GM21528 (cell line): ENCODE measurements at regions not wholly inside any gene's neighbourhood (a gene's known extent, or its start where the extent isn't known, plus 50 kb on each side); places are given as distances from the start of the nearest gene placed in this dataset.
"Not testable (repeated sequence)": the region's sequence is repeated elsewhere in the genome, so short reads cannot be mapped to it uniquely, and the experiment has no call there.

ENCODE experiments used
- ATAC-seq: cut with Tn5 transposase; IDR thresholded peaks from one replicate; pipeline ENCODE4 v1.9.1; 2021; ENCODE audit warnings: mild to moderate bottlenecking, moderate library complexity; ENCODE audit not compliant: unreplicated experiment, low FRiP score

DNA sequence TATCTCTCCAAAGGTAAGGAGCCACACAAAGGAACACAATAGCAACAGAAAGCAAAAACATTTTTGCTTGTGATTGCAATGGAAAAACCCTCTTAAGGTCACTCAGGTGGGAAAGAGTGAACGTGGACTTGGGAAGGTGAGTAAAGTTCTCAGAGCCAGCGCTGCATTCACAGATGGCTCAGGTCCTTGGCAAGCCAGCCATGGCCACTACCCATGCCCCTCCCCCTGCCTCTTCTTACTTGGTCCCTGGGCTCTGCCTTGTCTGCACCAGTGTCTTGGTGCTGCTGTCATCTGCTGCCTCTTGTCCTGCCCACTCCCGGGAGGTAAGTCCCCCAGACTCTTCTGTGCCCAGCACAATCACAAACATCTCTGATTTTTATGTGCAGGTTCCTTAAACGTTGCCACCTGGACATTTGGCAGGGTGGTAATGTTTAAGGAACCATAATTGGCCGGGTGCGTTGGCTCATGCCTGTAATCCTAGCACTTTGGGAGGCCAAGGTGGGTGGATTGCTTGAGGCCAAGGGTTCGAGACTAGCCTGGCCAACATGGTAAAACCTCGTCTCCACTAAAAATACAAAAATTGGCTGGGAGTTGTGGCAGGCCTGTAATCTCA, 74.6 kb downstream of the FEM1C start:
- no peak for ATAC-seq

DNA sequence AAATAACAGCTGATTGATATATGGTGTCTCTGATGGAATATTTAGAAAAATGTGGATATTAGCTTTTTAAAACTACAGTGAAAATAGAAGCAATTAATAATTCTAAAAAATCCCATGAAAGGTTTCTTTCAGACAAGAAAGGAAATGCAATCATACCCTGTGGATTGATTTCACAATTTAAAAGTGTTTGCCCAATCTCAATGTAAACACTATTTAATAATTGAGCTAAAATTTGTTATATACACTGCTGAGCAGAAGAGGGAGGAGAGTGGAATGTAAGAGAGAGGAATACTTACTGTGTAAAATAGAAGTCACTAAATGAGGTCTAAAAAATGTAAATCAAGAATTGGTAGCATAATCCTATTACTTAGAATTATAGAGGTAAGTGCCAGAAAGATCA, 76.9 kb downstream of the FEM1C start:
- no peak for ATAC-seq

DNA sequence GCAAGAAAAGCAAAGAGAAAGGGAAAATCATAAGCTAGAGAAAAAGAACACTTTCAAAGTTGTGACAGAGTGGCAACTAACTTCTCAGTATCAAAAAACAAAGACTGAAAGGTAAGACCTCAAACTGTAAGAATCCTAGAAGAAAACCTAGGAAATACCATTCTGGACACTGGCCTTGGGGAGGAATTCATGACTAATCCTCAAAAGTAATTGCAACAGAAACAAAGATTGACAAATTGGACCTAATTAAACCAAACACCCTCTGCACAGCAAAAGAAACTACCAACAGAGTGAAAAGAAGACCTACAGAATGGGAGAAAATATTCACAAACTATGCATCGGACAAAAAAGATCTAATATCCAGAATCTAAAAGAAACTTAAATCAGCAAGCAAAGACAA, 79.1 kb downstream of the FEM1C start:
- ATAC-seq = no peak

DNA sequence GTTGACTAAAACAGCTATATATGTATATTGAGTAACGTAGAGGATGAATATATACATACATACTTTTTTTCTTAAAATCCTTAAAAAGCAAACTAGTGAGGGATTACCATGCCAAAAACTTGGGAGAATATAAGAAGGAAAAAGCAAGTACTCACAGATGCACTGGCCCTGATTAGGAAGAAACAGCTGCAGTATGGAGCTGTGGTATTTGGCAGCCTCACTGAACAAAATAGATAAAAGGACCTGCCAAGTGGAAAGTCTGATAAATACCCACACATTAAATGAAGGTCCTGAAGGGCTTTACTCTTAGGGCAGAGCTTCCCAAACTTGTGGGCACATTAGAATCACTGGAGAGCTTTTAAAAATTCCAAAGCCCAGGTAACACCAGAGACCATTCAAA, 80.6 kb downstream of the FEM1C start:
- ATAC-seq = no peak

DNA sequence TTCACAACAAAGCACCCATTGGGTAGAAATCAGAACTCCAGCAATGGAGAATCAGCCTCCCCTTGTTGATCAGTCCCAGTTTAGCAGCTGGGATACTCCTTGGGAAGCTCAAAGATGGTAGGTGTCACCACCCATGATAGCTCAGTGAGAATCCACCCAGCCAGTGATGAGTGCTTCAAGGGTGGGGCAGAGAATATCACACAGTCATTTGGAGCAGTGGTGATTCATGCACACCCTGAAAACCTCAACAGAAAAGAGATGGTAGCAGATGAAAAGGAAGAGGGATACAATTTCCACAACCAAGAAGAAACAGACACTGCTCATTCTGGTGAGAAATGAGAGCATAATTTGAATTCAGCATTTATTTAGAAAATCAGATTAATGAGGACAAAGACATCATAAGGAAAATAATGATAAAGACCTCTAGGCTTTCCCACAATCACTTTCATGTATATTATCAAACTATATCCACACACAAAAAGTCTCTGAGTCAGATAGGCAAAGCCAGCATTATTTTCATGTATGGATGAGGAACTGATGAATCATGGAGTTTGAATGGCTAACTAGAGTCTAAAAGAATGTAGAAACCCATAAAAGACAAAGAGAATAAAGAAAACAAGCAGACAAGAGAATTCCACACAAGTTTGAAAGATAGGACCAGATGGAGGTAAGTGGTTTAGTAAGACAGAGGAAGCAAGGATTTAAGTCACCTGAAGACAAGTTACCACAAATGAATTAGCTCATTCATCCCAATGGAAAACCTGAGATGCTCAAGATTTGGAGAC, 82.9 kb downstream of the FEM1C start:
- no peak for ATAC-seq

DNA sequence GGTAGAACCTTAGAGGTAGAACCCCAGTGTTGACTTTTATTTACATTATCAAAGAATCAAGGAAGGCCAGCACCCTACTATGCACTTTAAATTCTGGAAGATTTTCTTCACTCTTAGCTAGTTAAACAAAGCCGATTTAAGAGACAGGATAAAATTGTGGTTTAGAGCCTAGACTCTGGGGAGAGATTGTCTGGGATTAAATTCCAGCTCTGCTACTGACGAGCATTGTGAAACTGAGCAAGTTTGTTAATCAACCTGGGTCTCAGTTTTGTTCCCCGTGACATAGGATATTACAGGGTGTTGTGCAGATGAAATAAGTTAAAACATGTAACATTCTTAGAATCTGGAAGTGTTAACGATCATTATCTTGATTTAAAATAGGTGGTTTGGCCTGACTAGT, 83.5 kb downstream of the FEM1C start:
- no peak for ATAC-seq

DNA sequence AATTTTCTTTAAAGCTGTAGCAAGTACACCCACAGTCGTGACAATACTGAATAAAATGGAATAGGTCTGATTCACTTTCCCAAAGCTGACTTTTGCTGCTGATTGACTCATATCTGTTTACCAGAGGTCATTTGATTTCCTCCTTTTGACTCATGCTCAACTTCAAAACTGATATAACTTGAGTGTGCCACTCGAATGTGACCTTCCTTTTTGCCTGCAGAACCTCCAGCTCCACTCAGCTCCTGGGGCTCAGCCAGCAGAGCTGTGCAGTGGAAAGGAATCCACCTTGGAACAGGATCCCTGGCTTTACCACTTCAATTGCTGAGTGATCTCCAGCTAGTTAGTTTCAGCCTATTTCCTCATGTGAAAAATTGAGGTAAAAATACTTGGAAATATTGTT, 84.1 kb downstream of the FEM1C start:
- no peak for ATAC-seq

DNA sequence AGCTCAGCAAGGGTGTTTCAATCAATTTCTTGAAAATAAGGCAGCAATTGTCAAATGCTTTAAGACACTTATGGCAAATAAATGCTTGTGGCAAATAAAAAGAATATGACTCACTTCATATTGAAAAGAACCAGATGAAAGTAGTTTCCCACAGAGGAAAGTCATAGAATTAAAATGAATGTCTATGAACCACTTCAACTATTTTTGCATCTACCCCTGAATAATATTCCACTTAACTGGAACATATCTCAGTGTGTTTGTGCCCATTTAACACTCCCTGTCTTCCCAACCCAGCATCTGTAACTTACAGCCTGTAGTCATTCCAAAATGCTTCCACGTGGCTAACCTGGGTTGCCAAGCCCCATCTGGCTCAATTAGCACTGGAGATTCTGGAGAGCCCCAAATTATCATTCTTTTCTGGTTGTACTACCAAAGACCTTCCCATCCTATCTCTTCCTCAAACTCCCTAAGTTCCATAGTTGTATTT, 84.7 kb downstream of the FEM1C start:
- ATAC-seq = no peak

DNA sequence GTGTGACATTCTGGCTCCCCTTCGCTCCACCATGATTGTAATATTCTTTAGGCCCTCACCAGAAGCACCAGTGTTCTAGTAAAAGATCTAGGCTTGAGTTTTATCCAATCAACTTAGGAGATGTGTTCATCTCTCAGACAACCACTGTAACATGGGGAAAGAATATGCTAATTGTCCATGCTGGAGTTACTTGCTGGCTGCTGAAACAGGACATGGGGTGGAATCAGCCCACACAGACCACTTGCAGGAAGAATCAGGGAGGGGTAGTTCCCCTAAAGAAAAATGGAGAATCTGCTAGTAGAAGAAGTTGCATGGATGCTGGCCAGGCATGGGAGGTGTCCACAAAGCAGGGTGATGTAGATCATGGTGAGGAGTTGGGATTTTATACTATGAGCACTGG, 86.2 kb downstream of the FEM1C start:
- ATAC-seq = no peak

DNA sequence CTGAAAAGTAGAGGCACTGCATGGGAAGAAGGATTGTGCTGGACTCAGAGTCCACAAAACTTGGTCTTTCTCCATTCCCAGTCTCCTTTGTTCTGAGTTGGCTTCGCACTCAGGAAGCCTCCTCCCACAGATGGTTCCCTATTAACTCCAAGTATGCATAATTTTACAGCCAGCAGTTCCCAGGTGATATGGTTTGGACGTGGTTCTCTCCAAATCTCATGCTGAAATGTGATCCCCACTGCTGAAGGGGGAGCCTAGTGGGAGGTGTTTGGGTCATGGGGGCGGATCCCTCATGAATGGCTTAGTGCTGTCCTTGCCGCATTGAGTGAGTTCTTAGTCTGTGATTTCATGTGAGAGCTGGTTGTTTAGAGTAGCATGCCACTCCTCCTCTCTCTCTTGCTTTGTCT, 86.6 kb downstream of the FEM1C start:
- ATAC-seq = no peak

DNA sequence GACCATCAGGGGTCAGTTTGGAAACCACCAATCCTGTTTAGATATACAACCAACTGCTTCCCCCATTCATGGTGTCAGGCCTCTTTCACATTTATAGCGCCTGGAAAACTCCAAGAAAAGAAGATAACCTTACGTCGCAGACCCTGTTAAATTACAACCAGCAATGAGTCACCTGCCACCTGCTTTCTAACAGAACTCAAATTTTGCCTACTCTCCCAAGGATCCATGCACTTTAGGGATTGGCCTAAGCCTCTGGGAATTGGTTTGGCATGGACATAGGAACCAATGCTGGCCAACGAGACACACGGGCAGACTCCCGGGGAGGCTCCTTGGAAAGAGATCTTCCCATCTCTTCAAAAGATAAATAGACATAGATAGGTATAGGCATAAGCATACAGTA, 87.0 kb downstream of the FEM1C start:
- no peak for ATAC-seq

DNA sequence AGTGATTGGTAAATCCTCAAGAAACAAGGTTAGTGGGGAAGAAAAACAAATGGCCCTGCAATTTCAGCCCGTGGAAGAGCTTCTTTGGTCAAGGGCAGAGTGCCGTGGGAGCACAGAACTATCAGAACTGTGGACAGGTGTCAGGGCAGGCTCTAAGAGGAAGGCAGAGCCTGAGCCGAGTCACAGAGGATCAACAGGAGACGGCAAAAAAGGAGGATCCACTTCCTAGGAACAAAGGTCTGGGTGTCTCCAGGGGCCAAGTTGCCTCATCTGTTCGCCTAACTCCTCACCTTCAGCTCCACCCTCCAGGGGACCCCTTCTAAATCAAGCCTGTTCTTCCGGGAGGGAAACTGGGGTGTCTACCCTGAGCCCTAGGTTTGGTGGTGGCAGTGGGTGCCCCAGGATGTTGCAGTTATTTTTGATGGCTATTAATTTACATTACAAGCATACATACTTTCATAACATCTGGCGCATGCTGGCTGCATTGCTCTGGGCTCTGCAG, 88.0 kb downstream of the FEM1C start:
- no peak for ATAC-seq

DNA sequence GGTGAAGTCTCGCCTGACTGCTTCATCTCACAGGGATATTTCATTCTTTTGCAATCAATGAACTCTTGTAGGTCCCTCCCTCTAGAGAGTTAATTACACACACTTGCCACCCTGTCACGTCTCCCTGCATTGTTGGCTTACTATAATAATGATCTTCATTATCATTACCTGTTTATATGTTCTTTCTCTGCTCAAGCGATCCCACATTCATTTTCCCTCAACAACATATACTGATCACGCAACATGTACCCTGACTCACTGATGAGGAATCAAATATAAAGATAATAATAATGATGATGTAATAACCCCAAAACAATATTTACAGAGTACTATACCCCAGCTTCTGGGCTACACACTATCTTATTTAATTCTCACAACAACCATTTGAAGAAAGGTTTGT, 88.5 kb downstream of the FEM1C start:
- no peak for ATAC-seq

DNA sequence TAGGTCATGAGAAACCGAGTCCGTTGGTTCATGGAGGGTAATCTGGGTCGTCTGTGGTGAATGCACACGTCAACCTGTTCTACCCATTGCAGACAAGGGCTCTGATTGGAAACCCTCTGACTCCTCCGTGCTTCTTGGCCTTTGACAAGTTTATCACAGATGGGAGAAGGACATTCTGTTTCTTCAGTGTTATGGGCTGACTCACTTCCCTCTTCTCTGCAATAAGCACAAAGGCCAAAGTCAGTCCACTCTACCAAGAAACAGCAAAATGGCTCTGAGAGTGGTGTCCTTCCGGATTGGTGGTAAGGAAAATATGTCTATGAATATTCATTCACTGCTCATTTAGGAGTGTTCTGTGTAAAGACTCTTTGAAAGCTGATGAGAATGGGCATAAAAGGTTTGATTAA, 89.3 kb downstream of the FEM1C start:
- no peak for ATAC-seq

DNA sequence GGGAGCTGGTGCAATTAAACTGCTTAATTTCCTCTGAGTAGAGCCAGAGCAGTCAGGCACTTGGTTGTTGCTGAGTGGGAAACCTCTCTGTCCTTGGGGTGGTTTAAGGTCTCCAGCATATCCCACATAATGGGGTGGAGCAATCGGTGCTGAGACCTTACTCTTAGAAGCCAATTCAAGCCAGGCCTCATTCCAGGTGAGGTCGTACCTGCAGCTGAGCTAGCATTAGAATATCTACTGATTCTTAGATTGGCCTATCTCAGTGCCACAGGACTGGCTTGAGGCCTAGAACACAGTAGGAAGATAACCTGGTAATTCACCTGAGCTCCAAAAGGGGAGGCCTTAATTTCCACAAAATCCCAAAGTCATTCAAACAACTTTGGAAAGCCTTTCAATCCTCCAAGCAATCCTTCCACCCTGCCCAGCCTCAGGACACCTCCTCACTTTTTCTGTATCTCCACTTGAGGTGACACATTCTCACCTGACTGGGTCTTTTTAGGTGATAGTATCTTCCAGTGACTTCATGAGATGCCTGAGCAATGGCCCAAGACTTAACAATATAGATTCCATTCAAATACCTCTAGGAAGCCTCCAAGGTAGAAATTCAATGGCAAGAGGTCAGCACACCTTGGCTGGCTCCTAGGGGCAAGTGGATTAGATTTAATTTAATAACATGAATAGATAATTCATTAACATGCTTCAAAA, 91.0 kb downstream of the FEM1C start:
- ATAC-seq = no peak

DNA sequence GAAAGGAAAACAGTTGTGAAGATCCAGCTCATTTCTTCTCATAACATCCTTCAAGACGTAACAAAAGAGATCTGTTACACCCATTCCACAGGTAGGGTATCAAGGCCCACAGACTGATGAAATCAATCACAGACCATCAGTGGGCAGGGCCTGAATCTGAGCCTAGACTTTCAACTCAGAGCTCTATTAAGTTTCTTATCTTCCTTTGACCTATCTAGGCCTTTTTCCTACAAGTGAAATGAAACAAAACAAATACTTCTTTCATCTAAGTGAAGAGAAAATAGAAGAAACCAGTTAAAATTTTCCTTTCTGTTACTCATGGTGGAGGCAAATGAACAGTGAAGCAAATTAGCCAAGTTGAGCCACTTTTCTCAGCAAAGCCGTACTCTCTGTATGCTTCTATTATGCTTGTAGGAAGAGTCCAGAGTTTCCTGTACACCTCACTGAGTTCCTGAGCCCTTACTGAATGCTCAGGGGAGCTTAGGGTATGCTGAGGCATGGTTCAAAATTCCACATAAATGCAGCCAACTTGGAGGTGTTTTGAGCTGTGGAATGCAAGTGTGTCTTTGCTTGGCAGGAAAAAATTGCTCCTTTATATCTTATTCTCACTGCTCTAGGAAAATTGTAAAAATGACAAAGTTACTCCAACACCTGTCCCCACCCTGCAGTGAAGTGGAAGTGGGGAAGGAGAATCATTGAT, 91.9 kb downstream of the FEM1C start:
- ATAC-seq = no peak

DNA sequence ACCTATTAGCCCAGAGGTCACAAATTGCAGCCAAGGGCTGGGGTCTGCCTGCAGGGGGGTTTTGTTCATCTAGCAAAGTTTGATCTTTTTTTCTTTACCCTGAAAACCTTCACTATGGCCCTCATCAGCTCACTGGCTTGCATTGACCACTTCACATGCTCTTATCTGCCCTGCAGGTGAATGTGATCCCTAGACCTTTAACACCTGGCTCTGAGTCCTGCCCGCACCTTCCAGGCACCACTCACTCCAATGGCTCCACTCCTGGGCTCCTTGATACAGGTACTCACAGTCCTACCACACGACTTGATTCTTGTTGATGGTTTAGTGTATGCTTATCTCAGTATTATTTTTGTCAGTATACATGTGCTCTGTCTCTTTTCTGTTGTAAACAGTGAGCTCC, 92.5 kb downstream of the FEM1C start:
- no peak for ATAC-seq

DNA sequence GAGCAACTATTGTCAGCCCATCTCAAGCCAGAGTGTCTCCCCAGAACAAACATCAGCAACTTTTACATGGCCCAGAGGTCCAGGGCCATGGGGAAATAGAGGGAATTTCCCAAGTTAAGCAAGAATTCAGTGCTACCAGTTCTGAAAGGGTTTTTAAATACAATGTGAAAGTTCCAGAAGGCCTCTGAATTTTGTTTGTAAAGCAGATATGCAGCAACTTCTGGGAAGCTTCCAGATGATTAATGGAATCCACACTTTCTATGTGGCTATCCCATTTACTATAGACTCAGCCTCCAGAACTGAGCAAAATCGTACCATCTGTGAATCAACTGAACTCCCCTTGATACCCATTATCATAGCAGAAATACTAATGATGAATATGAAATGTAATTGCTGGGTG, 93.8 kb downstream of the FEM1C start:
- no peak for ATAC-seq

DNA sequence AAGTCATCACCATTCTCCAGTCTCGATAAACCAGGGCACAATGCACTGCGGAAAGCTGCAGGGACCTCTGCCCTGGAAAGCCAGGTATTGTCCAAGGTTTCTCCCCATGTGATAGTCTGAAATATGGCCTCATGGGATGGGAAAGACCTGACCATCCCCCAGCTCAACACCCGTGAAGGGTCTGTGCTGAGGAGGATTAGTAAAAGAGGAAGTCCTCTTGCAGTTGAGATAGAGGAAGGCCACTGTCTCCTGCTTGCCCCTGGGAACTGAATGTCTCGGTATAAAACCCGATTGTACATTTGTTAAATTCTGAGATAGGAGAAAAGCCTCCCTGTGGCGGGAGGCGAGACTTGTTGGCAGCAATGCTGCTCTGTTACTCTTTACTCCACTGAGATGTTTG, 95.9 kb downstream of the FEM1C start:
- ATAC-seq = not testable (repeated sequence)

DNA sequence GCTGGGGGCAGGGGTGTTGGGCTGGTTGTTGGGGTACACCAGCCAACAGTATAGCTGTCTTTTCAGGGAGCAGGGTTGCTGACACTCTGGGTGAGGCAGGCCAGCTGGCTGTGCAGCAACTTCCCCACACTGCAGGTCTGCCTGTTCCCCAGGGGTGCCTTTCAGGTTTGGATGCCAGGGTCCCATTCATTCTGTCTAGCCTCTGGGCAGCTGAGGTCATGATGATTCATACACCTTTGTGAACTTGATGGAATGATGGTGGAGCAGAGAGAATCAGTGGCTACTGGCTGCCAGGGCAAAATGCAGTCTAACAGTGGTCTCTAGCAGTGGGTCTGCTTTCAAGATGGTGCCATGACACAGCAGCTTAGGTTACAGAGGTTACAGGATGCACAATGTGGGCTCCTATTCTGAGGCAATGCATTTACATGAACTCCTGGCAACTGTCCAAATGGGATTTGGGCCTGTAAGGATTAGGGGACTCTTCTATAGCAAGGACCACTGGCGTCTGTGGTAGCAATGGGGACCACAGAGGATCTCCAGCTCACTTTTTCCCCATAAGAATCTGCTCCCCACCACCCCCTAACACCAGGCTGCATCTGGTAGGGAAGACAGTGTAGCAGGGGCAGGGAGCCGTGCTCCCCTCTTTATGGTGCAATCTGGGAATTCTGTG, 103.7 kb downstream of the FEM1C start:
- no peak for ATAC-seq
